Natural killer cell treated with Interleukin-12 subunit alpha and Interleukin-12 subunit beta and Interleukin-15 and Interleukin-18, amount 100 ng/mL, for 72 hours (primary cell): ENCODE measurements at regions not wholly inside any gene's neighbourhood (a gene's known extent, or its start where the extent isn't known, plus 50 kb on each side); places are given as distances from the start of the nearest gene placed in this dataset.
"Not testable (repeated sequence)": the region's sequence is repeated elsewhere in the genome, so short reads cannot be mapped to it uniquely, and the experiment has no call there.

Experiments used
- ATAC-seq, 2 donors: fragments of 150-1000 bp; cut with Tn5 transposase in 1 of 2; sonication (Bioruptor Pico), chemical (Tn5 transposase) in 1 of 2; 2 replicates each; pipeline ENCODE4 v1.10.0; 2021
- DNase-seq: peaks from one replicate; pipeline ENCODE4 v3.0.0; 2022; ENCODE audit warnings: low spot score
- H3K27ac Mint-ChIP-seq, 2 donors: 1 replicate in 1 of 2; 2 replicates in 1 of 2; pipeline ENCODE4 v1.8.0; 2022; ENCODE audit warnings: mixed read lengths in 2 of 2, mild to moderate bottlenecking in 1 of 2, moderate library complexity in 1 of 2
- H3K27me3 Mint-ChIP-seq, 2 donors: 1 replicate in 1 of 2; 2 replicates in 1 of 2; pipeline ENCODE4 v1.8.0; 2022; ENCODE audit warnings: mixed read lengths in 2 of 2
- H3K36me3 Mint-ChIP-seq: one replicate; pipeline ENCODE4 v1.8.0; 2022; ENCODE audit warnings: mixed read lengths
- H3K4me1 Mint-ChIP-seq, 2 donors: 1 replicate in 1 of 2; 2 replicates in 1 of 2; pipeline ENCODE4 v1.8.0; 2022; ENCODE audit warnings: low read depth in 2 of 2, mixed read lengths in 2 of 2, mild to moderate bottlenecking in 1 of 2
- H3K4me3 Mint-ChIP-seq: one replicate; pipeline ENCODE4 v1.8.0; 2022; ENCODE audit warnings: mixed read lengths
- H3K9me3 Mint-ChIP-seq: 2 replicates; pipeline ENCODE4 v1.8.0; 2022; ENCODE audit warnings: mixed read lengths

DNA sequence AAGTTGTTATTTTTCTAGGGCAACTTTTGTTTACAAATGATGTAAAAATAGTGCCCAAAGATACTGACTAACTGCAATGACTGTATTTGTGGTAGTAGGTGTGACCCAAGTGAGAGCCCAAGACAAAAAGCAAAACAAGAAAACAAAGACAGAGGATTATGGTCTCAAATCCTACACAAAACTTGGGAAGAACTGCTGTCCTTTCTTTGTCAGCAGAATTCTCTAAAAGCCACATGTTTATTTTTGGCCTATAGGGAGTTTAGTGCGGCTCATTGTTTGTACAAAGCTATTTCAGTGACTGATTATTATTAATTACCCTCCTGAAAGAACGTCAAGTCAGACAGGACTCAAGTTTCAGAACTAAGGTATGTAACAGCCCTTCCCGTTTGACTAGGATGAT is 509.2 kb upstream of the SLC35B3 start:
- Mint-ChIP-seq H3K27me3 (no peaks in the 10 kb centered on the region), H3K4me1 (no peaks in the 10 kb centered on the region), H3K9me3 (peaks cover 6% of the 10 kb centered on the region), H3K4me3 (no peak overlapping the region), H3K27ac (no peak overlapping the region), H3K36me3 (no peaks in the 10 kb centered on the region)
- DNase-seq (no peak), ATAC-seq (no peak)

DNA sequence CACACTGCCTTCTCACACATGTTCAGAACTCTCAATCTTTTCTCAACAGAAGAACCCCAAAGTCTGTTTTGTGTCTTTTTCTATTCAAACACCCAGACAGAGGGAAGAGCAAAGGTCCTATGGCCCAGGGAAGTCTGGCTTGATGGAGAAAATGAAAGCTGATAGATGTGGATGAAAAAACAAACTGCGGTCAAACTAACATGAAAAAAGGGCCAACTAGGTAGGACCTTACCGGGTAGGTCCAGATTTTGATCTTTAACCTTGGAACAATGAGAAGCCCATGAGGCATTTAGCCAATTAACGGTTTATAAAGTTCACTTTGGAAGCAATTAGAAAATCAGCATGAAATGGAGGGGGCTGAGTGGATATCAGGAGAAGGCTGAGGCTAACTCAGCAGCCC is 507.7 kb upstream of the SLC35B3 start:
- Mint-ChIP-seq H3K4me1 (no peaks in the 10 kb centered on the region), H3K27me3 (no peaks in the 10 kb centered on the region), H3K36me3 (no peaks in the 10 kb centered on the region), H3K27ac (no peak overlapping the region), H3K9me3 (peaks cover 6% of the 10 kb centered on the region), H3K4me3 (no peak overlapping the region)
- no peak for DNase-seq
- ATAC-seq, result no peak

DNA sequence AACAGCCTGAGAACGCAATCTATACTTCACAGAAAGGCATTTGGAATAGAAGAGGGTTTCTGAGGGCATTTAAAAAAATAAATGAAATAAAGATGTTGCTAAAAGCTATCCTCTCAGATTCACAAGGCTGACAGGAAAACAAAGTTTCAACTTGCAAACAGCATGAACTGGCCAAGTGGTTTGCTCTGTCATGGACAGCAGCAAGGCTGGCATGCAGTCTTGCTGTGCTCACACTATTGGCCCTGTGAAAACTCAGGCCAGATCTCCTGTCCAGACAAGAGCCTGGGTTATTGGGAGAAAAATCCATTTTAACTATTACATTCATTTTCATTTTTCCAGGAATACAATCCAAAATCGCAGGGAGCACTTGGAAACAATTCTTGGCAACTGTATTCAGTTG is 506.2 kb upstream of the SLC35B3 start:
- no peak for DNase-seq
- no peak overlapping the region for H3K4me3 Mint-ChIP-seq
- no peak overlapping the region for H3K27ac Mint-ChIP-seq
- H3K9me3 Mint-ChIP-seq, result peaks cover 8% of the 10 kb centered on the region
- ATAC-seq, result no peak
- no peaks in the 10 kb centered on the region for H3K4me1 Mint-ChIP-seq
- H3K27me3 Mint-ChIP-seq, result no peaks in the 10 kb centered on the region
- no peaks in the 10 kb centered on the region for H3K36me3 Mint-ChIP-seq

GRCh38 chr6:8940356-8940755 is 505.0 kb upstream of the SLC35B3 start:
- no peaks in the 10 kb centered on the region for H3K36me3 Mint-ChIP-seq
- H3K27ac Mint-ChIP-seq, result no peak overlapping the region

GRCh38 chr6:8939615-8940014 is 504.3 kb upstream of the SLC35B3 start:
- no peaks in the 10 kb centered on the region for H3K4me1 Mint-ChIP-seq
- ATAC-seq (no peak), DNase-seq (no peak)
- H3K9me3 Mint-ChIP-seq, result peaks cover 8% of the 10 kb centered on the region
- no peaks in the 10 kb centered on the region for H3K27me3 Mint-ChIP-seq
- H3K4me3 Mint-ChIP-seq, result no peak overlapping the region
- no peaks in the 10 kb centered on the region for H3K36me3 Mint-ChIP-seq
- H3K27ac Mint-ChIP-seq, result no peak overlapping the region

More at GRCh38 chr6:8940356-8940755, 505.0 kb upstream of the SLC35B3 start:
- H3K4me3 Mint-ChIP-seq, result no peak overlapping the region
- DNase-seq, result no peak
- H3K4me1 Mint-ChIP-seq, result no peaks in the 10 kb centered on the region
- no peak for ATAC-seq
- H3K9me3 Mint-ChIP-seq, result peaks cover 8% of the 10 kb centered on the region
- H3K27me3 Mint-ChIP-seq, result no peaks in the 10 kb centered on the region

DNA sequence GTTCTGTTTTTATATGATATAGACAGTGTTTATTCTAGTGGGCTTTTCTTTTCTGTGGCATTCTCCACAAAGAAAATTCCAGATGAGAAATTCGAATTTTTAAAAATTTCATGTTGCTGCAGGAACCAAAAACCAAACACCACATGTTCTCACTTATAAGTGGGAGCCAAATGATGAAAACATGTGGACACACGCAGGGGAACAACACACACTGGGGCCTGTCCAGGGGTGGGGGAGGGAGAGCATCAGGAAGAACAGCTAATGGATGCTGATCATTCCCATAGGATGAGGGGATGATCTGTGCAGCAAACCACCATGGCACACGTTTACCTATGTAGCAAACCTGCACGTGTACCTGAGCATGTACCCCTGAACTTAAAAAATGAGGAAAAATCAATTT is 499.0 kb upstream of the SLC35B3 start:
- DNase-seq (no peak), ATAC-seq (no peak)
- H3K36me3 Mint-ChIP-seq, result no peaks in the 10 kb centered on the region
- no peak overlapping the region for H3K4me3 Mint-ChIP-seq
- H3K9me3 Mint-ChIP-seq, result peaks cover 3% of the 10 kb centered on the region
- H3K27ac Mint-ChIP-seq, result no peak overlapping the region
- no peaks in the 10 kb centered on the region for H3K4me1 Mint-ChIP-seq
- H3K27me3 Mint-ChIP-seq, result no peaks in the 10 kb centered on the region

- Mint-ChIP-seq H3K4me1 (no peaks in the 10 kb centered on the region), H3K27ac (no peak overlapping the region), H3K27me3 (no peaks in the 10 kb centered on the region), H3K4me3 (no peak overlapping the region), H3K9me3 (no peaks in the 10 kb centered on the region), H3K36me3 (peaks cover 5% of the 10 kb centered on the region)
- no peak for ATAC-seq
- no peak for DNase-seq
These were observed 494.7 kb upstream of the SLC35B3 start for GRCh38 chr6:8930009-8930408.

GRCh38 chr6:8920244-8920643 is 484.9 kb upstream of the SLC35B3 start:
- not testable (repeated sequence) for H3K36me3 Mint-ChIP-seq, H3K27ac Mint-ChIP-seq, H3K9me3 Mint-ChIP-seq, H3K4me3 Mint-ChIP-seq, H3K27me3 Mint-ChIP-seq, H3K4me1 Mint-ChIP-seq, DNase-seq, ATAC-seq

- Mint-ChIP-seq H3K27me3 (no peaks in the 10 kb centered on the region), H3K4me3 (no peak overlapping the region), H3K9me3 (peaks cover 13% of the 10 kb centered on the region), H3K4me1 (no peaks in the 10 kb centered on the region), H3K36me3 (no peaks in the 10 kb centered on the region), H3K27ac (no peak overlapping the region)
- ATAC-seq (no peak), DNase-seq (no peak)
These were observed 482.9 kb upstream of the SLC35B3 start for GRCh38 chr6:8918196-8918595.

DNA sequence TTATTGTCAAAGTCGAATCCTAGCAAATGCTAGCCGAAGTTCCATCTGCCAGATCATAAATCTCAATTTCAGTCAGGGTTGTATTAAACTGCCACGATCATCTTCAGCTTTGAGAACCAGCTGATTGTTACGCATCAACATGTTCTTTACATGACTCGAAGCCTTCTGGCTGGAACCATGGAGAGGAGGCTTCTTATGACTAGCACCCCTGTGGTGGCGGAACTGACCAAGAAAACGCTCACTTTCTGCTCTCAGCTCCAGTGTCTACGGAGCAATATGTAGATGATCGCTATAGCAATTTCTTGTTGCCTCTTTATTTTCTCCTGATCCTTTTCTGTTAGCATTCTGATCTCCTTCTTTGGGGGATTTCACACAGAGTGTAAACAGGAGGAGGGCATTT is 479.4 kb upstream of the SLC35B3 start:
- Mint-ChIP-seq H3K4me3 (no peak overlapping the region), H3K9me3 (peaks cover 13% of the 10 kb centered on the region), H3K4me1 (no peaks in the 10 kb centered on the region), H3K27ac (no peak overlapping the region), H3K27me3 (no peaks in the 10 kb centered on the region), H3K36me3 (no peaks in the 10 kb centered on the region)
- ATAC-seq (no peak), DNase-seq (no peak)

- H3K9me3 Mint-ChIP-seq, result peaks cover 7% of the 10 kb centered on the region
- no peak overlapping the region for H3K27ac Mint-ChIP-seq
- ATAC-seq (no peak), DNase-seq (no peak)
- H3K36me3 Mint-ChIP-seq, result no peaks in the 10 kb centered on the region
- H3K4me3 Mint-ChIP-seq, result no peak overlapping the region
- H3K4me1 Mint-ChIP-seq, result no peaks in the 10 kb centered on the region
- no peaks in the 10 kb centered on the region for H3K27me3 Mint-ChIP-seq
These were observed 473.3 kb upstream of the SLC35B3 start for GRCh38 chr6:8908638-8909037.

GRCh38 chr6:8906699-8907098 is 471.4 kb upstream of the SLC35B3 start:
- peaks cover 6% of the 10 kb centered on the region for H3K9me3 Mint-ChIP-seq
- no peaks in the 10 kb centered on the region for H3K4me1 Mint-ChIP-seq
- H3K4me3 Mint-ChIP-seq, result no peak overlapping the region

GRCh38 chr6:8905757-8906156 is 470.4 kb upstream of the SLC35B3 start:
- no peaks in the 10 kb centered on the region for H3K27me3 Mint-ChIP-seq
- ATAC-seq, result no peak
- H3K27ac Mint-ChIP-seq, result no peak overlapping the region
- no peak for DNase-seq
- H3K36me3 Mint-ChIP-seq, result no peaks in the 10 kb centered on the region
- H3K4me3 Mint-ChIP-seq, result no peak overlapping the region
- H3K4me1 Mint-ChIP-seq, result no peaks in the 10 kb centered on the region
- peaks cover 6% of the 10 kb centered on the region for H3K9me3 Mint-ChIP-seq

More at GRCh38 chr6:8906699-8907098, 471.4 kb upstream of the SLC35B3 start:
- DNase-seq, result no peak
- Mint-ChIP-seq H3K27ac (no peak overlapping the region), H3K36me3 (no peaks in the 10 kb centered on the region), H3K27me3 (no peaks in the 10 kb centered on the region)
- no peak for ATAC-seq

- ATAC-seq (no peak), DNase-seq (no peak)
- no peaks in the 10 kb centered on the region for H3K4me1 Mint-ChIP-seq
These were observed 469.4 kb upstream of the SLC35B3 start for GRCh38 chr6:8904754-8905153.

GRCh38 chr6:8900056-8900455 is 464.7 kb upstream of the SLC35B3 start:
- H3K4me1 Mint-ChIP-seq, result no peaks in the 10 kb centered on the region

More at GRCh38 chr6:8904754-8905153, 469.4 kb upstream of the SLC35B3 start:
- no peak overlapping the region for H3K27ac Mint-ChIP-seq
- H3K9me3 Mint-ChIP-seq, result peaks cover 6% of the 10 kb centered on the region
- H3K27me3 Mint-ChIP-seq, result no peaks in the 10 kb centered on the region
- H3K4me3 Mint-ChIP-seq, result no peak overlapping the region
- H3K36me3 Mint-ChIP-seq, result no peaks in the 10 kb centered on the region

More at GRCh38 chr6:8900056-8900455, 464.7 kb upstream of the SLC35B3 start:
- Mint-ChIP-seq H3K27me3 (no peaks in the 10 kb centered on the region), H3K4me3 (no peak overlapping the region), H3K36me3 (no peaks in the 10 kb centered on the region), H3K9me3 (peaks cover 6% of the 10 kb centered on the region), H3K27ac (no peak overlapping the region)
- ATAC-seq (no peak), DNase-seq (no peak)
